Activated naive CD8-positive, alpha-beta T cell treated with anti-CD3 and anti-CD28 coated beads, Interleukin-2, amount 50 U/mL, for 24 hours (primary cell): ENCODE measurements at regions not wholly inside any gene's neighbourhood (a gene's known extent, or its start where the extent isn't known, plus 50 kb on each side); places are given as distances from the start of the nearest gene placed in this dataset.

Experiments used
- ATAC-seq: fragments of 150-1000 bp; cut with Tn5 transposase; one replicate; pipeline ENCODE4 v1.10.0; 2021
- DNase-seq: peaks from one replicate; pipeline ENCODE4 v3.0.0; 2021
- H3K27ac Mint-ChIP-seq: one replicate; pipeline ENCODE4 v1.8.0; 2021; ENCODE audit warnings: mild to moderate bottlenecking, mixed read lengths
- H3K27me3 Mint-ChIP-seq: one replicate; pipeline ENCODE4 v1.8.0; 2021; ENCODE audit warnings: mixed read lengths
- H3K36me3 Mint-ChIP-seq: one replicate; pipeline ENCODE4 v1.8.0; 2021; ENCODE audit warnings: low read depth, mixed read lengths
- H3K4me1 Mint-ChIP-seq: one replicate; pipeline ENCODE4 v1.8.0; 2021; ENCODE audit warnings: mixed read lengths
- H3K4me3 Mint-ChIP-seq: one replicate; pipeline ENCODE4 v1.8.0; 2021; ENCODE audit warnings: mild to moderate bottlenecking, moderate library complexity, mixed read lengths
- H3K9me3 Mint-ChIP-seq: one replicate; pipeline ENCODE4 v1.8.0; 2021; ENCODE audit warnings: mixed read lengths

GRCh38 chr6:84453499-84453898 is 226.1 kb upstream of the CEP162 start:
- no peak overlapping the region for H3K27ac Mint-ChIP-seq
- H3K9me3 Mint-ChIP-seq, result peaks cover 3% of the 10 kb centered on the region
- no peaks in the 10 kb centered on the region for H3K27me3 Mint-ChIP-seq
- no peak for ATAC-seq
- no peak for DNase-seq
- H3K36me3 Mint-ChIP-seq, result no peaks in the 10 kb centered on the region
- H3K4me1 Mint-ChIP-seq, result no peaks in the 10 kb centered on the region
- no peak overlapping the region for H3K4me3 Mint-ChIP-seq

DNA sequence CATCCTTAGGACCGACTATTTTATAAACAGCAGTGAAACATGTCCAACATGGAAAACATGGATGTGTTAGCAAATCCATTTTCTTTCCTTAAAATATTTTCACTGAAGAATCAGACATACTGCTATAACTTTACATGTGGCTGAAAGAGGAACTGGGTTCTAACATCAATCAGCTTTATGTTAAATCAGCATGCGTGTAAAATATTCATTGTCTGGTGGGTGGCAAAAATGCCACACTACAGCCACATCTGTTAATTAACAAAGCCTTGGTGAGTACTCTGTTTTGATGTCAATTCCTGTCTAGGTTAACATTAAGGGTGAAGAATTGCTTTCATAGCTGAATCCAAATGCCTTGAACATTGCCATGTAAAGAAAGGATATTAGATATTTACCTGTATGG is 222.6 kb upstream of the CEP162 start:
- Mint-ChIP-seq H3K9me3 (no peaks in the 10 kb centered on the region), H3K4me1 (no peaks in the 10 kb centered on the region), H3K27me3 (no peaks in the 10 kb centered on the region), H3K27ac (no peak overlapping the region), H3K36me3 (no peaks in the 10 kb centered on the region), H3K4me3 (no peak overlapping the region)
- no peak for DNase-seq
- no peak for ATAC-seq

GRCh38 chr6:84449220-84449619 is 221.8 kb upstream of the CEP162 start:
- Mint-ChIP-seq H3K9me3 (no peaks in the 10 kb centered on the region), H3K36me3 (no peaks in the 10 kb centered on the region), H3K27me3 (no peaks in the 10 kb centered on the region), H3K27ac (no peak overlapping the region), H3K4me3 (no peak overlapping the region), H3K4me1 (no peaks in the 10 kb centered on the region)
- ATAC-seq (no peak), DNase-seq (no peak)

DNA sequence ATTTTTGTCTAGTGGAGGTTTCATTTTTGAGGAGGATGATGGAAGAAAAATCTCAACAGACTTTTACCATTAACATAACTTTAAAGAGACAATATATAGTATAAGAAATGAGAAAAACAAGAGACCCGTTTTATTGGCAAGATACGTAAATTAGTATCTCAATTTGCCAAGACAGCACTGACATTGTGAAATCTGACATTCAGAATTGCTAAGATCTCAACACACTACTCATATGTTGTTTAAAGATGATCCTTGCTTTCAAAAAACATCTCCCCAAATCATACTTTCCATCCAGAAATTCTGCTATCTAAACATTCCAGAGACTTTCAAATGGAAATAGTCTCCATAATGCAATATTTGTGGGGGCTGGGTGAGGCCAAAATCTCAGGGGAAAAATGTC is 220.9 kb upstream of the CEP162 start:
- ATAC-seq (no peak), DNase-seq (no peak)
- Mint-ChIP-seq H3K27me3 (no peaks in the 10 kb centered on the region), H3K27ac (no peak overlapping the region), H3K4me1 (no peaks in the 10 kb centered on the region), H3K9me3 (no peaks in the 10 kb centered on the region), H3K36me3 (no peaks in the 10 kb centered on the region), H3K4me3 (no peak overlapping the region)

- Mint-ChIP-seq H3K9me3 (no peaks in the 10 kb centered on the region), H3K36me3 (no peaks in the 10 kb centered on the region), H3K27ac (no peak overlapping the region), H3K4me1 (no peaks in the 10 kb centered on the region), H3K4me3 (no peak overlapping the region), H3K27me3 (no peaks in the 10 kb centered on the region)
- ATAC-seq (no peak), DNase-seq (no peak)
These were observed 220.2 kb upstream of the CEP162 start for GRCh38 chr6:84447651-84448050.

DNA sequence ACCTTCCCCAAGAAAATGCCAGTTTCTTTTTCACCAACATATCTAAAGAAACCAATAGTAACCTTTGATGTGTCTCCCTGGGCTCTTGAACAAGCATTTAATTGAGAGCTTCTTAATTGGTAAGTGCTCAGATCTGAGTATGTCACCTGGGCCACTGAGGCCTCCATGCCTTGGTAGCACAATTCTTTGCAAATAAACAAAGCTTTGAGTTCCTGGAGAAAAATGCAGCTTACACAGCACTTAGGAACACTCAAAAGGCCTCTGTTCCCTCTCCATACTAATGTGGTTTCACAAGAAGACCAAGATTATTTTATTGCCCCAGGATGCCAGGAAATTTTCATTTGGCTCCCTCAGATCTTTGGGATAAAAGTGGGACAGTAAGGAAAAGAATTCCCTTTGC is 217.6 kb upstream of the CEP162 start:
- DNase-seq (no peak), ATAC-seq (no peak)
- no peaks in the 10 kb centered on the region for H3K27me3 Mint-ChIP-seq
- no peak overlapping the region for H3K4me3 Mint-ChIP-seq
- H3K4me1 Mint-ChIP-seq, result no peaks in the 10 kb centered on the region
- no peaks in the 10 kb centered on the region for H3K36me3 Mint-ChIP-seq
- H3K9me3 Mint-ChIP-seq, result no peaks in the 10 kb centered on the region
- no peak overlapping the region for H3K27ac Mint-ChIP-seq

DNA sequence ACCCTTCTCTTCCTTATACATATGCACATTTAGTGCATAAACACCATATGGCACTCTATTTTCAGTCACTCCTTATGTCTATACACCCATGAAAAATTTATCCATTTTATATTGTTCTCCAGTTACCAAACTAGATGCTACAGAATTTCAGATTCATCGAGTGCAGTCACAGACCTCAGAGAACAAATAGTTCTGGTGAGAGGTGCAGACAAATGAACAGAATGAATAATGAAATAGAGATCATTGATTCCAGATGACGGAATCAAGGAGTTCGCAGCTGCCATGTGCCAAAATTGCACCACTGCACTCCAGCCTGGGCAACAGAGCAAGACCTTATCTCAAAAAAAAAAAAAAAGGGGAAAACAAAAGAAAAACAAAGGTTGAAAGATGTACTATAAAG is 214.8 kb upstream of the CEP162 start:
- no peak for ATAC-seq

GRCh38 chr6:84441456-84441855 is 214.0 kb upstream of the CEP162 start:
- Mint-ChIP-seq H3K9me3 (no peaks in the 10 kb centered on the region), H3K36me3 (no peaks in the 10 kb centered on the region), H3K27ac (no peak overlapping the region), H3K27me3 (no peaks in the 10 kb centered on the region), H3K4me1 (no peaks in the 10 kb centered on the region), H3K4me3 (no peak overlapping the region)
- DNase-seq (no peak), ATAC-seq (no peak)

More for the DNA sequence above, 214.8 kb upstream of the CEP162 start:
- Mint-ChIP-seq H3K4me1 (no peaks in the 10 kb centered on the region), H3K4me3 (no peak overlapping the region), H3K36me3 (no peaks in the 10 kb centered on the region), H3K9me3 (no peaks in the 10 kb centered on the region), H3K27me3 (no peaks in the 10 kb centered on the region), H3K27ac (no peak overlapping the region)
- DNase-seq, result no peak

DNA sequence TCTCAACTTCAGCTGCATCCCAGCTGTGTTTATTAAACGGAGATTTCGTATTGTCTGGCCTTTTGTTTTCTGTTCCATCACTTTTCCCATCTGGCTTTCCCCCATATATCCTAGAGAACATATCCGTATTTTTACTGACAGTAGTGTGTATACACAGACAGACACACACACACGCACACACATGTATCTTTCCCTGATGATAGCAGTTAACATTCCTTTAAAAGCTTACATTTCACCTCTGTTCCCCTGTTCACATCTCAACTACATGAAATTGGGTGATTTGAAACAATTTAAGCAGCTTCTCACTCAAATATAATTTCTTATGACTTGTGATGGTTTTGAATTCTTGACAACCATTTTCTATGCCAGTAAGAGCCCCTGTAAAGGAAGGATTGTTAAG is 207.1 kb upstream of the CEP162 start:
- no peak overlapping the region for H3K27ac Mint-ChIP-seq

GRCh38 chr6:84432619-84433018 is 205.2 kb upstream of the CEP162 start:
- H3K9me3 Mint-ChIP-seq, result peaks cover 3% of the 10 kb centered on the region
- ATAC-seq (no peak), DNase-seq (no peak)
- no peaks in the 10 kb centered on the region for H3K36me3 Mint-ChIP-seq
- H3K27ac Mint-ChIP-seq, result no peak overlapping the region
- H3K27me3 Mint-ChIP-seq, result no peaks in the 10 kb centered on the region
- no peaks in the 10 kb centered on the region for H3K4me1 Mint-ChIP-seq
- no peak overlapping the region for H3K4me3 Mint-ChIP-seq

More for the DNA sequence above, 207.1 kb upstream of the CEP162 start:
- no peaks in the 10 kb centered on the region for H3K36me3 Mint-ChIP-seq
- H3K9me3 Mint-ChIP-seq, result peaks cover 3% of the 10 kb centered on the region
- no peak overlapping the region for H3K4me3 Mint-ChIP-seq
- ATAC-seq (no peak), DNase-seq (no peak)
- no peaks in the 10 kb centered on the region for H3K27me3 Mint-ChIP-seq
- no peaks in the 10 kb centered on the region for H3K4me1 Mint-ChIP-seq

DNA sequence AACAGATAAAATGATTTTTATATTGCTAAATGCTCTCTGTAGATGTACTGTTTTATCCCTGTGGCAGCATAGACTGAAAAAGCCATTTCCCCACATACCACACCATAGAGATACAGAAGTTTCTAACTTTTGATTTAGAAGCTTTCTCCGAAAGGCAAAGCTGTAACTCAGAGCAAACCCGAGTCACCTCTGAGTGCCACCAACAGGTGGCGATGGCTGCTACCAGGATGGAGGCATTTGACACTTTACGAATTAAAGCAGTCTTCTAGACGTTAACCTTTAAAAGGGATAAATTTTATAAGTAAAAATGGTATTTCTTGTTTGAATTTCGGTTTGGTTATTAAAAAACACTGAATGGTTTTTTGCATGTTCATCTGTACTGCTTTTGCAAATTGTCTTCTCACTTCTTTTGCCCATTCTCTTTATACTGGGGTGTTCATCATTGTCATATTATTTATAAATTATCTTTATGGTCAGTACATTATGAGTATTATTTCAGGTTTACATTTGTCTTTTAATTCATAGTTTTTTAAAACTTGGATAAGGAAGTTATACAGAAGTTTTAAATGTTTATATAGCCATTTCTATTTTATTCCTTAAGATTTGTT is 201.0 kb upstream of the CEP162 start:
- H3K27me3 Mint-ChIP-seq, result peaks cover 7% of the 10 kb centered on the region
- H3K27ac Mint-ChIP-seq, result no peak overlapping the region
- H3K9me3 Mint-ChIP-seq, result no peaks in the 10 kb centered on the region
- DNase-seq (peak; percentile 11), ATAC-seq (no peak)
- no peaks in the 10 kb centered on the region for H3K4me1 Mint-ChIP-seq
- no peaks in the 10 kb centered on the region for H3K36me3 Mint-ChIP-seq
- no peak overlapping the region for H3K4me3 Mint-ChIP-seq

DNA sequence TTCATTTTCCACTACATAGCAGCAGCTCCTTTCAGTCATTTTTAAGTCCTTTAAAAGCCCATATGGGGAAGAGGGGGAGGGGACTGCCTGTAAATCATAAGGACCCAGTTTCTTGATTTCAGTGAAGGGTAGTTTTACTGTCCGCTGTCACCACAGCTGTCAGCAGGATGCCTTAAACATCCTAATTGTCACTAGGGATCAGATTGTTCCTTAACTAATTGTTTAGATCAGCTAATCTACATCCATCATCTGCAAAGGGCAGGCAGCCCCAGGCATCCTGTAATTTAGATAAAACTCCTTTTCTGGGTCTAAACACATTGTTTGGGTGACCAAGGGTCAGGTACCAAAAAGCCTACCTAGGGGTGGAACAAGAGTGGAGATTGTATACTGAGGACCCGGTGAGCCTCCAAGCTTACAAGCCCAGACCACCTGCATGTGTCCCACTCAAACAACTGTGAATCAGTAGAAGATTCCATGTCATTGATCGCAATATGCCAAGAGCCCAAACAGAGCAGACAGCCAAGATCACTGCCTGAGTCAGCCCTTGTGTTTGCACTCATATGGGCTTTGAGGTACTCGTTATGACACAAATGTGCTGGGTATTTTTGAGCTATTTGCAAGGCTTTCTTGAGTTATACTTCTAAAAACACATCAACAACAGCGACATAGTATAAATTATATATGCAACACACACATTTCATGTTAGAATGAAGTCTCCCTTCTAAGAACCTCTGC is 198.7 kb upstream of the CEP162 start:
- H3K4me3 Mint-ChIP-seq, result no peak overlapping the region
- no peak for ATAC-seq
- no peaks in the 10 kb centered on the region for H3K9me3 Mint-ChIP-seq

DNA sequence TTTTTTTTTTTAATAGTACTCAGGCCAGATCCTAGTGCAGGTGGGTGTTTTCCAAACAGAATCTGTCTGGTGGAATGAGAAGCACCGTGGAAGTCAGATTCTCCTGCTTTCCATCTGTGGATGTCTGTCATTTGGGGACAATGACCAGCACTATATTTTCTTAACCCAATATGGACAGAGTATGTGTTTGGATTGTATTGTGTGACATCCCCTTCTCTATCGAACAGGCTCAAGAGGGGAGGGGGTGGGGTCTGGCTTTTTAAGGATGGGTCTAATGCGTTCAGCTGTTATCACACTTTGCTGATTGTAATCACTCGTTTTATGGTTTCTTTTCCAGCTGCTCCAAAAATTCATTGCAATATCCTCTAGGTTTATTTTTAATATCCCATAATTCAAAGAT is 197.5 kb upstream of the CEP162 start:
- Mint-ChIP-seq H3K27me3 (peaks cover 7% of the 10 kb centered on the region), H3K4me1 (no peaks in the 10 kb centered on the region), H3K9me3 (no peaks in the 10 kb centered on the region), H3K4me3 (no peak overlapping the region), H3K36me3 (no peaks in the 10 kb centered on the region), H3K27ac (no peak overlapping the region)
- DNase-seq, result no peak
- no peak for ATAC-seq

More for the DNA sequence above, 198.7 kb upstream of the CEP162 start:
- no peak for DNase-seq
- Mint-ChIP-seq H3K27ac (no peak overlapping the region), H3K36me3 (no peaks in the 10 kb centered on the region), H3K4me1 (no peaks in the 10 kb centered on the region), H3K27me3 (peaks cover 7% of the 10 kb centered on the region)

DNA sequence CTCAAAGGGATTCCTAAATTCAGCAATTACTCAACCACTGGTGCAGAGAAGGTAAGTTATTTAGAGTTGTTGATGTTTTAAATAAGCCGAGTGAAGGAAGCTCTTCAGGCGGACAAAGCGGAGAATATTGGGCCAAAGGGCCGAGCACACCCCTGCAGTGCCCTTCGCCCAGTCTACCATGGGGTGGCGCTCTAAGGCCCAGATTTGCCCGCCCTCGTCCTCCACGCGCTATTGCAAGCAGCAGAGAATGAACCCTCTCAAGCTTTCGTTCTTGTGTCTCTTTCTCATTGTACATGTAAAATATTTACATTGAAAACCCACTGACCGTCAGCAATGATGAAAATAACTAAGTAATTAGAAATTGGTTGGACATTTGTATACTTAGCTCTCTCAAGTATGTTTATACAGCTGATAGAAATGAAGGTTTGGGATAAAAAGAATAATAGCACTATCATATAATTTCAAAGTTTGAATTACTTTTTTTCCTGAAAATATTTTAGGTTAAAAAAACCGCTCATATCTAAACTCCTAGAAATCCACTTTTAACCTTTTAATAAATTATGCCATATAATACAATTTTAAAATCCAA is 195.0 kb upstream of the CEP162 start:
- Mint-ChIP-seq H3K9me3 (no peaks in the 10 kb centered on the region), H3K4me1 (no peaks in the 10 kb centered on the region), H3K27me3 (peaks cover 6% of the 10 kb centered on the region), H3K27ac (no peak overlapping the region), H3K4me3 (no peak overlapping the region), H3K36me3 (no peaks in the 10 kb centered on the region)
- ATAC-seq (no peak), DNase-seq (peak; percentile 20)

- H3K36me3 Mint-ChIP-seq, result no peaks in the 10 kb centered on the region
- H3K4me3 Mint-ChIP-seq, result no peak overlapping the region
- H3K27ac Mint-ChIP-seq, result no peak overlapping the region
- no peaks in the 10 kb centered on the region for H3K27me3 Mint-ChIP-seq
- no peaks in the 10 kb centered on the region for H3K9me3 Mint-ChIP-seq
- no peak for ATAC-seq
- no peaks in the 10 kb centered on the region for H3K4me1 Mint-ChIP-seq
- no peak for DNase-seq
These were observed 193.6 kb upstream of the CEP162 start for GRCh38 chr6:84421031-84421430.
